ENCODE measurements at regions not wholly inside any gene's neighbourhood (a gene's known extent, or its start where the extent isn't known, plus 50 kb on each side); places are given as distances from the start of the nearest gene placed in this dataset.
"Not testable (repeated sequence)": the region's sequence is repeated elsewhere in the genome, so short reads cannot be mapped to it uniquely, and the experiment has no call there.

DNA sequence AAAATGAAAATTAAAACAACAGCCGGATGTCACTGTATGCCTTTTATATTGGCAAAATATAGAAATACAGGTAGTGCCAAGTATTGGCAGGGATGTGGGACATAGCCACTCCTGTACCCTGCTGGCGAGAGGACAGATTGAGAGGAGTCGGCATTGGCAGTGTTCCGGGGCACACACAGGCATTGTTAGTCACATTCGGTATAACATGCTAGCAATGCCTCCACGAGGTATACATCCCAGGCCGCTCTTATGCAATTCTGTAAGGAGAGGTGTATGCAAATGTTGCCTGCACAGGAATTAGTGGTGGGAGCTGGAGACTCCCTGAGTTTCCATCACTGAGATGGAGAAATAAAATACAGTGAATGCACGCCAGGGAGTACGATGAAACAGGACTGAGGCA lies 99.4 kb upstream of the DLG1 start:
- H3K27me3 ChIP-seq (ENCODE audit: insufficient read depth in 3 of 3, low read length in 2 of 3): no peaks in the 10 kb centered on the region
- DNase-seq (no peak), ATAC-seq (no peak)
- H3K4me3 ChIP-seq: no peak overlapping the region
- TF ChIP-seq, protein P1, sequence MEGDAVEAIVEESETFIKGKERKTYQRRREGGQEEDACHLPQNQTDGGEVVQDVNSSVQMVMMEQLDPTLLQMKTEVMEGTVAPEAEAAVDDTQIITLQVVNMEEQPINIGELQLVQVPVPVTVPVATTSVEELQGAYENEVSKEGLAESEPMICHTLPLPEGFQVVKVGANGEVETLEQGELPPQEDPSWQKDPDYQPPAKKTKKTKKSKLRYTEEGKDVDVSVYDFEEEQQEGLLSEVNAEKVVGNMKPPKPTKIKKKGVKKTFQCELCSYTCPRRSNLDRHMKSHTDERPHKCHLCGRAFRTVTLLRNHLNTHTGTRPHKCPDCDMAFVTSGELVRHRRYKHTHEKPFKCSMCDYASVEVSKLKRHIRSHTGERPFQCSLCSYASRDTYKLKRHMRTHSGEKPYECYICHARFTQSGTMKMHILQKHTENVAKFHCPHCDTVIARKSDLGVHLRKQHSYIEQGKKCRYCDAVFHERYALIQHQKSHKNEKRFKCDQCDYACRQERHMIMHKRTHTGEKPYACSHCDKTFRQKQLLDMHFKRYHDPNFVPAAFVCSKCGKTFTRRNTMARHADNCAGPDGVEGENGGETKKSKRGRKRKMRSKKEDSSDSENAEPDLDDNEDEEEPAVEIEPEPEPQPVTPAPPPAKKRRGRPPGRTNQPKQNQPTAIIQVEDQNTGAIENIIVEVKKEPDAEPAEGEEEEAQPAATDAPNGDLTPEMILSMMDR (IDR thresholded peaks at IDR 0.05): no peak
- H3K4me1 ChIP-seq: no peaks in the 10 kb centered on the region
- no peaks in the 10 kb centered on the region for H3K36me3 ChIP-seq (ENCODE audit: insufficient read depth in 1 of 2, low read depth in 1 of 2)
- no peak overlapping the region for H3K27ac ChIP-seq
- 87 to 93% (median 89%) methylated on average over 9 of the region's 9 CpGs for WGBS, 3 donors
- intact Hi-C loops (cut with DNase I): no loop called here
- no peaks in the 10 kb centered on the region for H3K9me3 ChIP-seq

DNA sequence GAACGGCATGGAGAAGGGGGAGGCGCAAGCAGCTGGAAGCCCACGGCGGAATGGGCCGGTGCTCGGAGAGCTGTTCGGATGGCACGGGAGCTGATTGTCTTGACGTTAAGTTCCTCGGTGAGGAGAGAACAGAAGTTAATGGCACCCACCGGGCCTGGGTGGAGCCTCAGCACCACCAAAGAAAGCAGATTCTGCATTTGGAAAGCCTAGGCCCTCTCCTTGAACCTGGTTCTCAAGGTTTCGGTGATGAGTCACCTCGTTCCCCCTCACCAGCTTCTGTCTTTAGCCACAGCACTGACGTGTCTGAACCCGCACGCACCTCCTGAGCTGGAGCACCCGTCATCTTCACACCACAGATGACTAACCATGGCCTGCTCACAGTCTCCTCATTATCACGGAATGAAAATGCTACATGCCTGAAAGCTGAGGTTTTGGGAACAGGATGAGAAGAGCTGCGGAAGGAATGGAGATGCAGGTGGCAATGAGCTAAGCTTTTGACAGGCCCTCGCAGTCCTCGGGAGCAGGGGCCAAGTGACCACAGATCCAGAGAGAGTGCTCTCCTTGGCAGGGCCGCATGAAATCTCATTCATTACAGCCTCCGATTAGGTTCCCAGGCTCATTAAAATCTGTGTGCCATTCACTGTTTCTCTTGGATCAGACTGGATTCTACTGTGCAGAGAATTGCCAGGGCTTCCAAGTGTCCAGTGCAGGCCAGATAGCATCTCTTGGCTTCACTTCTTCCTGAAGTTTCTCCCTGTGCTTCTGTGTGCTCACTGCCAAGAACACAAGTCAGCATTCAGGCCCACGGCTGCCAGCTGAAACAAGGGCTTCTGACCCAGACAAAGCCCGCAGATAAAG lies 96.3 kb upstream of the DLG1 start:
- no peak overlapping the region for H3K27ac ChIP-seq
- no peaks in the 10 kb centered on the region for H3K9me3 ChIP-seq
- DNase-seq (peak; percentile 45 to 65), ATAC-seq (peak; percentile 54 to 88 (median 76))
- intact Hi-C loops (cut with DNase I): no loop called here
- WGBS, 3 donors: 57 to 75% (median 59%) methylated on average over 23 to 25 of the region's 25 CpGs
- H3K27me3 ChIP-seq (ENCODE audit: insufficient read depth in 3 of 3, low read length in 2 of 3): no peaks in the 10 kb centered on the region
- H3K36me3 ChIP-seq (ENCODE audit: insufficient read depth in 1 of 2, low read depth in 1 of 2): no peaks in the 10 kb centered on the region
- TF ChIP-seq, protein P1 (IDR thresholded peaks at IDR 0.05): no peak
- H3K4me3 ChIP-seq: no peak overlapping the region
- no peaks in the 10 kb centered on the region for H3K4me1 ChIP-seq

- H3K27me3 ChIP-seq (ENCODE audit: insufficient read depth in 3 of 3, low read length in 2 of 3); H3K4me3 ChIP-seq; H3K36me3 ChIP-seq (ENCODE audit: insufficient read depth in 1 of 2, low read depth in 1 of 2); intact Hi-C loops (cut with DNase I); H3K27ac ChIP-seq; DNase-seq; H3K9me3 ChIP-seq; ATAC-seq; H3K4me1 ChIP-seq: not testable (repeated sequence)
- WGBS, 3 donors: 93 to 97% (median 97%) methylated on average over 8 of the region's 8 CpGs
Observed at GRCh38 chr3:197394126-197394463, 95.7 kb upstream of the DLG1 start.

DNA sequence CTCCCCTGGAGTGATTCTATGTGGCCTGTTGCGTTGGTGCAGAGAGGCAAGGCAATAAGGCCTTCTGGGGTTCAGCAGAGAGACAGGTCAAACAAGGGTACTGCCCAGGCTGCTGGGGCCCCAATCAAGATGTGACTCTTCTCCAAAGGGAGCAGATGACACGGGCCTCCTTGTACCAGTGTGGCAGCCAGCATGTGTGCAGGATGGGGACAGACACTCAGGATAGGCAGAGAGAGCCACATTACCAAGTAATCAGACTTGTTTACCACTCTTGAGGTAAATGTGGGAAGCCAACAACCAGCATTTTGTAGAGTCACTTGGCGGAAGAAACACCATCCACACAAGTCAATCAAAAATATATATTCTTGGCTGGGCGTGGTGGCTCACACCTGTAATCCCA lies 95.3 kb upstream of the DLG1 start:
- H3K27ac ChIP-seq: no peak overlapping the region
- 88 to 96% (median 93%) methylated on average over 4 of the region's 4 CpGs for WGBS, 3 donors
- ATAC-seq (no peak), DNase-seq (no peak)
- TF ChIP-seq, protein P1 (IDR thresholded peaks at IDR 0.05): no peak
- H3K9me3 ChIP-seq: no peaks in the 10 kb centered on the region
- H3K4me1 ChIP-seq: no peaks in the 10 kb centered on the region
- H3K4me3 ChIP-seq: no peak overlapping the region
- no peaks in the 10 kb centered on the region for H3K27me3 ChIP-seq (ENCODE audit: insufficient read depth in 3 of 3, low read length in 2 of 3)
- intact Hi-C loops (cut with DNase I): no loop called here
- H3K36me3 ChIP-seq (ENCODE audit: insufficient read depth in 1 of 2, low read depth in 1 of 2): no peaks in the 10 kb centered on the region

DNA sequence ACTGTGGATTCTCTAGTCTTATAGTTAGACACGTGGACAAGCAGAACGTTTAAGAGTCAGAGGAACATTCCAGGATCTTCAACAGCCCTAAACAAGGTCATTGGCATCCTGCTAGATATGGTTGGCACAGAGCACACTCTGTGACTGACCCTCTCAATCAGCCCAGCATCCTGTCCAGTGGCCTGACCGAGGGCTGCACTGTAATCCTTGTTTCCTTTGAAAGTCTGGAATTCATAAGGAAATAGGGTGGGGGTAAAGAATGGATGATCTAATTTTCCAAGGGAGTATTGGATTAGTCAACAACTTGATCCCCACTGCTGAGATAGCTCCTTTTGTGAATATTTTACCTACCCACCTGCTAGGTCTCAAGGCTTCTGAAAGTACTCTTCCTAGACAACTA lies 94.5 kb upstream of the DLG1 start:
- no peak overlapping the region for H3K4me3 ChIP-seq
- intact Hi-C loops (cut with DNase I): no loop called here
- no peaks in the 10 kb centered on the region for H3K4me1 ChIP-seq
- H3K9me3 ChIP-seq: no peaks in the 10 kb centered on the region
- WGBS, 3 donors: 48 to 70% (median 54%) methylated on average over 3 of the region's 3 CpGs
- H3K36me3 ChIP-seq (ENCODE audit: insufficient read depth in 1 of 2, low read depth in 1 of 2): no peaks in the 10 kb centered on the region
- DNase-seq: no peak
- no peak overlapping the region for H3K27ac ChIP-seq
- TF ChIP-seq, protein P1 (IDR thresholded peaks at IDR 0.05): no peak
- no peaks in the 10 kb centered on the region for H3K27me3 ChIP-seq (ENCODE audit: insufficient read depth in 3 of 3, low read length in 2 of 3)
- ATAC-seq: no peak
